Spleen (tissue), 7 donors: ENCODE measurements at regions not wholly inside any gene's neighbourhood (a gene's known extent, or its start where the extent isn't known, plus 50 kb on each side); places are given as distances from the start of the nearest gene placed in this dataset.

ENCODE experiments used
- POLR2A ChIP-seq, 3 donors: fragments of 450-650 bp; IDR thresholded peaks; one replicate each; pipeline ENCODE4 v1.5.1; 2017; ENCODE audit warnings: antibody characterized with exemption in 3 of 3, mild to moderate bottlenecking in 1 of 3
- POLR2AphosphoS5 ChIP-seq, 3 donors: sonication (generic); formaldehyde crosslinking; IDR thresholded peaks; one replicate each; pipeline ENCODE4 v1.5.1; 2017; ENCODE audit warnings: antibody characterized with exemption in 3 of 3
- TF ChIP-seq, protein P1 (sequence below), 11 experiments: fragments of 200-600 bp in 7 of 11; fragments of 450-650 bp in 4 of 11; sonication (generic) in 4 of 11; IDR thresholded peaks in 8 of 11; conservative IDR thresholded peaks in 3 of 11; 1 replicate in 7 of 11; 2 replicates in 4 of 11; pipeline versions ENCODE4 v1.4.0 to v1.8.0; 2016 to 2021; ENCODE audit warnings: antibody characterized with exemption in 11 of 11, inconsistent platforms in 4 of 11, mild to moderate bottlenecking in 1 of 11
- donor health status: DM: no; HTN: no; CAD: no; lungs with moderate emphysema.
- donor health status: DM: no; HTN: no; CAD: no.
- donor health status: DM: no; HTN: no; CAD: no.

DNA sequence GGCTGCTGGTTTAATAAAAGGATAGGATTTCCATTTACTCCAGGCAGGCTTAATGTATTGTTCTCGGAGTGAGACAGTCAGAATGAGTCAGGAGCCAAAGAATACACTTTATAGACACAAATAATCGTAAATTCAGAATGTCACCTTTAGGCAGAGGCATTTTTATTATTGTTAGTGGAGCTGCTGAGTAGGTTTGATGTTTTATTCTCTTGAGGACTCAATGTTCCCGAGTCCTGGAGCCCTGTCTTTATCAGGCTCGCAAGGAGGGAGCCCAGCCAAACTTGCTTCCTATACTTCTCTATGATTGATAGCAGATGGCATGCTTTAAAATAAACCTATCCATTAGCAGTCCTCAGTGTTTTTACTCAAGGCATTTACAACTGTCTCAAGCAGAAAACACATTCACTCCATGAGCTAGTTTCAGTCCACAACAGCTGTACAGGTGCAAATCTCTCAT, 492.3 kb upstream of the ZEB2 start:
- TF ChIP-seq, protein P1, sequence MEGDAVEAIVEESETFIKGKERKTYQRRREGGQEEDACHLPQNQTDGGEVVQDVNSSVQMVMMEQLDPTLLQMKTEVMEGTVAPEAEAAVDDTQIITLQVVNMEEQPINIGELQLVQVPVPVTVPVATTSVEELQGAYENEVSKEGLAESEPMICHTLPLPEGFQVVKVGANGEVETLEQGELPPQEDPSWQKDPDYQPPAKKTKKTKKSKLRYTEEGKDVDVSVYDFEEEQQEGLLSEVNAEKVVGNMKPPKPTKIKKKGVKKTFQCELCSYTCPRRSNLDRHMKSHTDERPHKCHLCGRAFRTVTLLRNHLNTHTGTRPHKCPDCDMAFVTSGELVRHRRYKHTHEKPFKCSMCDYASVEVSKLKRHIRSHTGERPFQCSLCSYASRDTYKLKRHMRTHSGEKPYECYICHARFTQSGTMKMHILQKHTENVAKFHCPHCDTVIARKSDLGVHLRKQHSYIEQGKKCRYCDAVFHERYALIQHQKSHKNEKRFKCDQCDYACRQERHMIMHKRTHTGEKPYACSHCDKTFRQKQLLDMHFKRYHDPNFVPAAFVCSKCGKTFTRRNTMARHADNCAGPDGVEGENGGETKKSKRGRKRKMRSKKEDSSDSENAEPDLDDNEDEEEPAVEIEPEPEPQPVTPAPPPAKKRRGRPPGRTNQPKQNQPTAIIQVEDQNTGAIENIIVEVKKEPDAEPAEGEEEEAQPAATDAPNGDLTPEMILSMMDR (IDR thresholded peaks at IDR 0.05 in 8 of 11, conservative IDR thresholded peaks at IDR 0.05 in 3 of 11), result no peak
- TF ChIP-seq POLR2A (IDR thresholded peaks at IDR 0.05) (no peak), POLR2AphosphoS5 (IDR thresholded peaks at IDR 0.05) (no peak)
